ENCODE measurements at regions not wholly inside any gene's neighbourhood (a gene's known extent, or its start where the extent isn't known, plus 50 kb on each side); places are given as distances from the start of the nearest gene placed in this dataset.

DNA sequence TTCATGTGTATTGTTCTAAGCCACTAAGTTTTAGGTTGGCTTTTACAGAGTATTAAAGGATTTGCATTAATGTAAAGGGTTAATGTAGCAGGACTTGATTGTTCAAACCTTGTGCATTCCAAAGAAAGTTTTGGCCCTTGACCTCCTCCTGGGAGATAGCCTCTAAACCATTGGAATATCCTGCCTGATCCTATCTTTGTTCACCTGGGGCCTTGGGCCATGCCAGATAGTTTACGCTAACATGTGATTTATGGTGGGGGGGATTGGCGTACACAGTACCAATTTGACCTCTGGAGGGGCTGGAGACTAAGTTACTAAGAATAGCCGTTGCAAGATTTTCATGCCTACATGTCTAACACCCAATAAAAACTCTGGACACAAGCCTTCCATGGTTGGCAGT lies 1002.7 kb upstream of the PABPC4L start:
- no peak for DNase-seq

DNA sequence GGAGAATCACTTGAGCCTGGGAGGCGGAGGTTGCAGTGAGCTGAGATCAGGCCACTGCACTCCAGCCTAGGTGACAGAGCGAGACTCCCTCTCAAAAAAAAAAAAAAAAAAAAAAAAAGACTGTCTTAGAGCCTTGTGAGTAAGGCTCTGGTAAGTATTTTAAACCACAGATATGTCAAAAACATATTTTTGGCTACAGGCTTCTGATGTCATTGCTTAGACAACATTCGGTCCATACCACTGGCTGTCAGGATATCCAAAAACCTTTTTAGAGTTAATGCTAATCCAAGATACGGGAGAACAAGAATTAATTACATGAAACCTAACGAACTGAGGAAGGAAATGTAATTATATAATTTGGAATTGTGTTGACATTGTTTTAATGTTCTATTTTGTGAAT lies 999.5 kb upstream of the PABPC4L start:
- DNase-seq = no peak

DNA sequence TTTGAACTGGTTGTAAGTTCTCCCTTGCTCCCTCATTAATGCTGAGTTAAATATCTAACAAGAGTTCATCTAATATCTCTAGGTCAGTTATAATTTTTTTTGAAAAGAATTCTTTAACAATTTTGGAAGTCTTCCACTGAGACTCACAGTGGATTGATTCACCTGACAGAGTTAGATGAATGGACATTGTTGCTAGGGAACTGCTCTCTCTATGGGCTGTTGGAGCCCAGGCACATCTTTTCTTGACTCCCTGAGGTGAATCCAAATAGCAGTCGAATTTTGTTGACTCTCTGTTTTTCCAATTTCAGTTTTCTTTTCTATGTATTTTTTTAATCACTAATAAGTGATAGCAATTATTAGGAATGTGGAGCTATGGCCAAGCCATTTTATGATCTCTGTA lies 996.1 kb upstream of the PABPC4L start:
- DNase-seq = no peak

DNA sequence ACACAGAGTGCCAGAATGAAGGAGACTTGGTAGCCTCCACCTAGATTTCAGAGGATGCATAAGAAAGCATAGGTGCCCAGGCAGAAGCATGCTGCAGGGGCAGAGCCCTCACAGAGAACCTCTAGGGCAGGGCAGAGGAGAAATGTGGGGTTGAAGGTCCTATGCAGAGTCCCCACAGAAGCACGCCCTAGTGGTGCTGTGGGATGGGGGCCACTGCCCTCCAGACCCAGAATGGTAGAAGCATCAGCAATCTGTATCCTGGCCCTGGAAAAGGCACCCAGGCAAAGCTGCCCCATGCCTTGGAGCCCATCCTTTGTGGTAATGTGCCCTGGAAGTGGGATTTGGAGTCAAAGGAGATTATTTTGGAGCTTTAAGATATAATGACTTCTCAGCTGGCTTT lies 992.9 kb upstream of the PABPC4L start:
- no peak for DNase-seq

DNA sequence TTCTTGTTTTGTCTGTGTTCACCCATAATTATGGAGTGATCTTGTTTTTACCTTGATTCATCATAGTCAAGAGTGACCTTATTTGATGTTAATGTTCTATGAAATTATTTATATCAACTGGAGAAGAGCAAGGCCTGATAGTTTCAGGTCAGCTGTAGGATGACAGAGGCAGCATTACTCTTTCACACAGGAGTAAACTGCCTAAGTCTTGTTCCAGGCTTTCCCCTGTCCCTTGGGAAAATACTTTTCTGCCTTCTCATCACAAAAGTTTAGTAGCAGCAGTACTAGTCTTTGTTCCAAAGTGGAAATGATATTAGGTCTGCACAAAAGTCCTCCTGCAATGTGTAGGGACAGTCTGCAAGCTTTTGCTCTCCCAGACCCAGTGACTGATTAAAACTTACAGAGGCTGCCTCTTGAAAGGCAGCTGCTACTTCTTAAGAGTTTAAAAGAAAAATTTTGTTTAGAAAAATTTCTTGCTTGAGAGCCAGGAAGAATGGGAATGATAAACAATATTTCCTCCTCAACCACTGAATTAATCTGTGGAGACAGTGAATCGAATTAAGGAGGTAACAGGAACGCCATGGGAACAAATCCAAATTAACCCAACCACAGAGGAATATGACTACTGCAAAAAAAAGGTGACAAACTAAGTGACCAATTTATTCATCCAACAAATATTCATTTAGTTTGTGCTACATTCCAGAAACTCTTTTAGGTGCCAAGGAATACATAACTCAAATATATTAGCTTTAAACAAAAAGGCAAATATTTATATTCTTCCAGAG lies 991.4 kb upstream of the PABPC4L start:
- DNase-seq = peak; percentile 5

DNA sequence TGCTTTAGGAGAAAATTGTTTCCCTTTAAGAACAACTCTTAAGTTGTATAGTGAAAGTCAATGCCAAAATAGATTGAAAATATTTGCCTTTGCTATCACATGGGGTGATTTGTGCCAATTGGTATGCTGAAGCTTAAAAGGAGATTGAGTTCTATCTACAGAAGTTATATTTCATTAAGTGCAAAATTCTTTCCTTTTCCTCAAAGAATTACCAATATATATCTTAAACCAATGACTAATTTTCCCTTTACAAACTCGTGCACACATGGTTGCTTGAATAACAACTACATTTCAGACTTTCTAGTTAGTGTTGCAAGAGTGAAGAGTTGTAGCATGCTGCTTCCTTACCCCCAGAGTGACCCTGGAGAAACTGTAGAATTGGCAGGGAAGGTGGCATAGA lies 990.0 kb upstream of the PABPC4L start:
- no peak for DNase-seq

DNA sequence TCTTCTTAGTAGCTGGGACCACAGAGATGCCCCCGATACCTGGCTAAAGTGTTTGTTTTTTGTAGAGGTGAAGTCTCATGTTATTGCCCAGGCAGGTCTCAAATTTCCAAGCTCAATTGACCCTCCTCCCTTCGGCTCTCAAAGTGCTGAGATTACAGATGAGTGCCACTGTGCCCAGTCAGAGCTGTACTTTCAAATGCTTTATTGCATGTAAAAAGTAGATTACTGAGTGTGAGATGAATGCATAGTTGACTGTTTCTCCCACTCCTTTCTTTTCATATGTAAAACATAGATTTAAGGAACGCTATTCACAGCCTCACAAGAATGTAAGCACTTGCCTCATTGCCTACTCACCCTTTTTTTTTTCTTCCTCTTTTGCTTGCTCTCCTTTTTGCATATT lies 984.4 kb upstream of the PABPC4L start:
- no peak for DNase-seq

DNA sequence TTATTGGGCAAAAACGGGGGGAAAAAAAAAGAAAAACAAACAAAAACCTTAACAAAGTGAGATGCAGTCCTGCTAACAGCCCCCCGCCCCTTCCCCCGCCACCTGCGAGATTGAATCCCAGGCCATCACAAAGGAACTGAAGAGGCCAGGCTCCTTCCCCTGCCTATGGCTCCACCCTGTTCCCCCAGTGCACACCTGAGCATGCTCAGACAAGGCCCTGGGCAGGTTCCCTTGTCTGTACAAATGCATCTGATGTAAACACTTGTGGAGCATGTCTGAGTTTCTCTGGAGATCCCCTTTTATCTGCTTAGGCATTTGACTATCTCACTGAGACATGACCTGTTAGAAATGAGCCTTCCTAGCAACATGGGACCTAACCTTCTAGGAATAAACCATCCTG lies 983.7 kb upstream of the PABPC4L start:
- no peak for DNase-seq

DNA sequence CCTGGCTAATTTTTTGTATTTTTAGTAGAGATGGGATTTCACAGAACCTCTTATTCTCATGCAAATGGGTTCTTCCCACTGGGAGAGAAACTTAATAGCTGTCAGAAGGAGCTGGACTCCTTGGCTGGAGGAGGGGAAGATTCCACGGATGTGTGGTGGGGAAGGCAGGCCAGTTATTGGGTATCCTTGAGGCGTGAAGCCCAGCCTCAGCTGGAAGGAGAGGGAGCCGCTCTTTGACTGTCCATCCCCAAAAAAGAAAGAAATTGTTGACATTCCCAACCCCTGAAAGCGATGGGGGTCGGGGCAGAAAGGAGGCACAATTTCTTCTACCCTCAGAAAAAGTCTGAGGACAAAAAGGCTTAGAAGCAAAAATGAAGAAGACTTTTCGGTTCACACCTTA lies 983.1 kb upstream of the PABPC4L start:
- no peak for DNase-seq

DNA sequence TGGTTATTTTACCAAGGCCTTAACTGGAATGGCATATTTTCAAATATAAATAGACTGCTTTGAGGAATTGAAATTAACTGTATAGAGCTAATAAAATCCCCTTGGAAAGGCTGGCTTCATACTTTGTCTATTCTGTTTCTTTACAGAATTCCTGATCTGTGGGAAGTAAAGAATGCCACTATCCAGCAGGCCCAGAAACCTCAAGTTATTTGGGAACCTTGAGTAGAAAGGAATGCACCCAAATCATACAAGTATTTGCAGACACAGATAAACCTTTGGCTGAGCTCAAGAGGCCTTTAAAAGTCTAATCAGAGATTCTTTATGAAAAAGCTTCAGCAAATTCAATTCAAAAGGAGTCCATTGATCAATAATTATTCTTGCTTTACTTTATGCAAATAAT lies 975.7 kb upstream of the PABPC4L start:
- DNase-seq = no peak

DNA sequence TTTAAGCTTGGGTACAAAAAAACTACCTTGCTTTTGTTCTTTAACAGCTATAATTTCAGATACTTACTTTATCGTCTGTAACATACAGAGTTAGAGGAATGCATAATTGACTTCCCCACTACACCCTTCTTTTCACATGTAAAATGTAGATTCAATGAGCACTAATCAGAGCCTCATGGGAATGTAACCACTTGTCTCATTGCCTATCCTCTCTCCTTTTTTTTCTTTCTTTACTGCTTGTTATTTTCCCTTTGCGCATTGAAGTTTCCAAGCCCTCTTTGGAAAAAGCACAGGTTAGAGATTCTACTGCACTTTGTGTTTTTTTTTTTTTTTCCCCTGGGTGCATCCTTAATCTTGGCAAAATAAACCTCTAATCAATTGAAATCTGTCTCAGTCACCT lies 965.1 kb upstream of the PABPC4L start:
- DNase-seq = no peak

DNA sequence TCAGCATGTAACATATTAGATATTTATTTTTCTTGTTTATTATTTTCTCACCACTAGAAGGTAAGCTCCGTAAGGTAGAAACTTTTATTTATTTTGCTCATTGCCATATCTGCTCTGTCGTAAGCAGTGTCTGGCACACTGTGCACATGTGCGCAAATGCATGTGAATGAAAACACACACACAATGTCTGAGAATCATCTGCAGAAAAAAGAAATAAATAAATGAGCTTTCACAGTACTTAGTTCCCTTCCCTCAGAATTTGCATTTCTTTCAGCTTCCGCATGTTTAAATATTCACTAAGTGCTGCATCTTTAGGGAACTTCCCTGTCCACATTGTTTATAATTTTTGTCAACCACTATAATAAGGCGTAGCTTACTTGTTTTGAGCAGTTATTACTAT lies 963.0 kb upstream of the PABPC4L start:
- DNase-seq = no peak

DNA sequence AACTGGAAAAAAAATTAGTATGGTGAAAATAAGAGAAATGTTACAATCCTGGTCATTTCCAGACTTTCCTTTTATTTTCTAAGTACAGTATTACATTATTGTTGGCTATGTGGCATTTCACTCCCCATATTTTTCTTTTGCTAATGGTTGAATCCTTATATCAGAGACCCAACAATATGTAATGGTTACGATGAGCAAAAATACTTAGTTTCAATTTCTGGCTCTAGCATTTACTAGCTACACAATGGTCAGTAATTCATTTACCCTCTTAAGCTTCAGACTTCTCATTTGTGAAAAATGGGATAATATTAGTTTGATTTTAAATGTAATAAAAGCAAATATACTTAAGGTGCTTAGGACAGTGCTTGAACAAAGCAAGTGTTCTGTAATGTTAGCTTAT lies 942.9 kb upstream of the PABPC4L start:
- no peak for DNase-seq

DNA sequence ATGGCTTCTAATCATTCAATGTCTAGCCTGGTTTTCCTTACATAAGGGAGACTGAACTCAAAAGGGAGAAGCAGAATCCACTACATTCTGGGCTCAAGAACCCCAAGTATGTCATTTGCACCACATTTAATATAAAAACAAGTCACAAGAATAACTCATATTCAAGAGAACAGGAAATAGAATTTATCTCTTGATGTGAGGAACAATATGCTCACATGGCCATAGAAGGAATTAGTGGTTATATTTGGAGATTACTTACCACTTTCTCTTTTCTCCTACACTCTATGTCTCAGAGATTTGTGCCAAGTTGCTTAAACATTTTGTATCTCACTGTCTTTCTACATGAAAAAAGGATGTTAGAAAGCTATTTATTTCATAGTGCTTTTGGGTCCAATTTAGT lies 922.6 kb upstream of the PABPC4L start:
- no peak for DNase-seq

DNA sequence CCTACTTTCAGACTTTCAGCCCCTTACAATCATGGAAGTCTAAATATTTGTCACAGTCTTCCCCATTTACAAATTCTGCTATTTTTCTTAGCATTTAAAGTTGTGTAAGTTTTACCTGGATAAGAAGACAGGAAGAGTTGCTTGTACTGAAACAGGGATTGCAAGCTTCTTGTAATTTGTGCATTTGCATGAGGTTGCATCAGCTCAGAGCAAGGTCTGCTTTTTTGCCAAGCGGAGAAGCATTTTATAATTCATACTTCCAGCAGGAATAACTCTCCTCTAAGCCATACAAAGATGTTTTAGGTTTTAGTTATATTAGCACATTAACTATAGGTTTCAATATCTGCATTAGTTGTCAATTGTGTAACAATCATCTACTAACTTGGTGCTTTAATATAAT lies 922.0 kb upstream of the PABPC4L start:
- DNase-seq = no peak

DNA sequence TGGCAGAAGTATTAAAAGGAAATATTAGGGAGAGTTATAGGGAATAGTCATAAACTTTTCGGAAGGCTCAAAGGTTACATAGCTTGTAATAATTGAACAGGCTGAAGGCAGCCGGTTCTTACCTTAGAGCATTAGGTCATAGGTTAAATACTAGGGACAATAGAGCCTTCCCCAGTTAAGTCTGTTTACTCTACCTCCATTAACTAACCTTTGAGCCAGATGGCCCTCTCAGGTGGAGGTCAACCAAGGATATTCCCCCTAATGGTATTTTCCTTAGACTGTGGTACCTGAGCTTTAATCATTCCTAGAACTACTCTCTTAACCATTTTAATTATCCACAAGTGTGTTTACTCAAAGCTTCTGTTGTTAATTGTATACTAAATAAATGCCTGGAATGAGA lies 920.9 kb upstream of the PABPC4L start:
- DNase-seq = no peak

DNA sequence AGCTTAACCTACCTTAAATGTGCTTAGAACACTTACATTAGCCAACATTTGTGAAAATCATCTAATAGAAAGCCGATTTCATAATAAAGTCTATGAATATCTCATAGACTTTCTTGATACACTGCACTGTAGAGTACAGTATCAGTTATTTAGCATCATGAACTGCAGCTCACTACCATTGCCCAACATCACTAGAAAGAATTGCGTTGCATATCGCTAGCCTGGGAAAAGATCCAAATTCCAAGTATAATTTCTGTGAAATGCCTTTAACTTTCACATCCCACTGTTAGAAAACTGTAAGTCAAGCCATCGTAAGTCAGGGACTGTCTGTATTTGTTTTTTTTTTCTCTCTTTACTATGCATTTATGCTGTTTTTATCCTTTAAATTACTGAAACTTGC lies 918.6 kb upstream of the PABPC4L start:
- DNase-seq = no peak

DNA sequence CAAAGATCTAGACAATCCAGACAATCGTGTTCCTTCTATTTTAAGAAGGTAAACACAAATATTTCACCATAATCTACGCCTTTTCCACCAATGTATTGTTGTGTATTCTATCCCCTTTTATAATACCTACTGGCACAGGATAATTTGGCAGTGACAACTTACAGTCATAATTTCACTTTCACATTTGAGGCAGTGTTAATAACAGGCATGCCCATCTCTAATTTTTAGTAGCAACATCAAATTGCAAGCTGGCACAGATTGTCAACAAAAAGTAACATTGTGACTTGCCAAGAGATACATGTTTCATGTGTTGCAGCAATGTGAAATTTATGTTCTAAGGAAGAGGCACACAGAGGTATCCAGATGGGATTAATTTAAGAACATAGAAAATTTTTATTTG lies 912.5 kb upstream of the PABPC4L start:
- DNase-seq = no peak

DNA sequence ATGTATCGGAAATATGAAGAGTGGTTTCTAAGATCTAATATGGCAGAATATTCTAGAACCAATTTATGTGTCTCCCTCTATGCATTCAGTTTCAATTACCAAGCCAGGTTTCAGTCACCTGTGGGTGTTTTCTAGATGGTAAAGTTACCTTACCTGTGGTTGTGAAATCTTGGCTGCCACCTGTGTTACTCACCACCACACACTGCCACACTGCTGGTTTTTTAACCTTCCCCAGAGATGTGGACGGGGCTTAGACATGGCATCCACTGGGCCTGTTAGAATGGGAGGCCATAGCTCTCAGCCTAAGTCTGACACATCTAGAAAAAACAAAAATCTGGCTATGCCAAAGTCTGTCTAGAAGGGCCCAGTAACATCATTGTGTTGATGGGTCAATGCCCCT lies 896.5 kb upstream of the PABPC4L start:
- DNase-seq = no peak

DNA sequence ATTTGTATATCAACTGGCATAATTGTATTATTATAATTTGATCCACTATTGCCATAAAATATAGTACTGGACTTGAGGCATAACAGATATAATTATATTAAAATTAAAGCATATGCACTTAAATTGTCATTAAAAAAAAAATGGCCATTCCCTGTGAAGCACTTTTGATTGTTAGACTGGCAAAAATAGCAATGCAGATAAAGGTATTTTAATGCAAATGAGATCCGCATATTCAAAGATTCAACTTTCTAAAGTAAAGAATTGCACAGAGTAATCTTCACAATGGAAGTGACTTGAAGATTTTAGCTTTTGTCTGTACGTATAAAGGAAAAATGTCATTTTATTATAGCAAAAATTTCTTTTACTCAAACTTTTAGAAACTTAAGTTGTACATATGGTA lies 871.8 kb upstream of the PABPC4L start:
- no peak for DNase-seq

DNA sequence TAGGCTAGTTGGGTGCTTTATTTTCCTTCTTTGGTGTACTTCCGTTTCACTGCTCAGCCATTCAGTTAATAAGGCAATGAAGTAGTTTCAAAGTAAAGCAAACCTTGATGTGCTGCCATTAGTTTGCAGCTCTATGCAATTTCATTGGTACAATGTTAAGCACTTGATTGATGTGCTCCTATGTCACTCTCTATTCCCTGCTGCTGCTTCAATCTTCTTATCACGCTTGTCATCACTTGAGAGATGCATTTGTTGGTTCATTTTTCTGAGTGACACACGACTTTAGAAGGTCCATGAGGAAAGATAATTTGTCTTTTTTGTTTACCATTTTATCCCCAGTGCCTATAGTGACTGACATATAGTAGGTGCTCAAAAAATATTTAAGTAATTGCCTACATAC lies 871.0 kb upstream of the PABPC4L start:
- no peak for DNase-seq

DNA sequence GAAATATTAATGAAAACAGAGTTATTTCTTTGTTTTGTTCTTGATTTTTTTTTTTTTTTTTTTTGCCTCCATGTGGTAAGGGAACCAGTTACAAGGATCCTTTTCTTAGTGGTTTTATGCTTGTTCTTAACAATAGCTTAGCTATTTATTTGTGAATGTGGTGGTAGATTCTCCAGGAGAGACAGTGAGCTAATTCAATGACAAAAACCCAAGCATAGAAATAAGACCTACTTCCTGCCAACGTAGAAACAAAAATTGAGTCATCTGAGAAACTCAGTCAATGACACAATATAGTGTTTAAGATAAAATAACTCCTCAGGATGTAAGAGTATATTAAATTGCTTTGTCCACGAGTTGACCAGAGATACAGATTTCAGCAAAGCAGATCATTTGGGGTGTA lies 863.8 kb upstream of the PABPC4L start:
- no peak for DNase-seq

DNA sequence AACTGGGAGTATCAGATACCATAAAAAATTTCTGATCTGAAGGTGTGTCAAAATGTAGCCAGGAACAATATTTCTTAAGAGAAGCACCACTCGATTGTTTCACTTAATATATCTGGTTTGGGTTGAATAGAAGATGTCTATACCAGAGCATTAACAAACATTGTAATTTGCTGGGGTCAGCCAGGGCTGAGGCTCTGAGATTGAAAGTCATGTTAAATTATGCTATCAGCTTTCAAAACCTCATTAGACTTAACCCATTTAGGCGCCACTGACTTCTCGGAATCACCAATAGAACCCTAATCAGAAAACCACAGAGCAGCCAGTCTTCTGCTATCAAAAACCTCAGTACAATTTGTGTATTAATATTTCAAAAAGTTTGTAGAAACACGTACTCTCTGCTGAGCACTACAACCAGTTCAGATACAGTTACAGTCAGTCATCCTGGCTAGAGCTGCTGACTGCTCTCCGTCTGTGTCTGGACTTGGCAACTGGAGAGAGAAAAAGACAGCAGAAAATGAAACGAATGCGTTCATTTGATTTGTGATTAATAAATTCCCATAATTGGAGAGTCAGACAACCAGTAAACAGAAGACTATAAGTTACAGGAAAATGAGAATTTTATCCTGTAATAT lies 848.6 kb upstream of the PABPC4L start:
- DNase-seq = peak; percentile 11

DNA sequence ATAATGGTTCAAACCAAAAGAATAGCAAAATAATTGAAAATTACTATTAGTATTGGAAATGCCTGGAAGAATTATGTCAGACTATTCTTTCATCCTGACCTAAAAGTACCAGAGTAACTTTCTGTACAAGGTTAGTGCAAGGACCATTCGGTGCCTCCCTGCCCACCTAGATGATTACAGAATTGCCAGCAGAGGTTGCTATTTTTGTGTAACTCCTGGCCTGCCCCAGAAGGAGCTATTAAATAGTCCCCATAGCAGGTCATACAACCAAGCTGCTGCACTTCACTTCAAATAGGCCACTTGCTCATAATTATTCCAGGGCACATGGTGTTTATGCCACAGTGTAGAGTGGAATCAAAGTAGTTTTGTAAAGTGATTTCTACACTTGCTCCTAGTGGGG lies 831.1 kb upstream of the PABPC4L start:
- no peak for DNase-seq

DNA sequence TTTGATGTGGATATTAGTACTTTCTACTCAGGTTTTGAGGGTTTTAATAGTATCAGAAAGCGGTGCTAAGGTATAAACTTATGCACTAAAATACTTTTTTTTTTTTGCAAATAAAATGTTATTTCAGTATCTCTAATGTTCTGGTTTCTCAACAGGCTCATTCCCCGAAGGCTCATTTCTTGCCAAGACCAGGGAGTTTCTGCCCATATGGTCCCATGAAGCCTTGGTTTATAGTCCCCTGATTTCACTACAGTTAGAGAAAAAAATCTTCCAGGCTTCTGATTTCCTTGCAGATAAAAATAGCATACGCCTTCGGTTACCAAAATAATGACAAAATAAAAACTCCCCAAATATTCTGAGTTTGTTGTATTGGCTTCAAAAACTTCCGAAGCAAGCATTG lies 814.2 kb upstream of the PABPC4L start:
- DNase-seq = no peak

All from eye (tissue), 1 donor.